Erythroblast (primary cell): ENCODE measurements at regions not wholly inside any gene's neighbourhood (a gene's known extent, or its start where the extent isn't known, plus 50 kb on each side); places are given as distances from the start of the nearest gene placed in this dataset.

Experiments
- GATA1 ChIP-seq: IDR thresholded peaks from 2 replicates; pipeline ENCODE4 v1.6.1; 2011; ENCODE audit warnings: low read depth, mild to moderate bottlenecking, control low read depth, low read length, moderate library complexity
- POLR2A ChIP-seq: IDR thresholded peaks from 2 replicates; pipeline ENCODE4 v1.6.1; 2011; ENCODE audit warnings: mild to moderate bottlenecking, low read length

DNA sequence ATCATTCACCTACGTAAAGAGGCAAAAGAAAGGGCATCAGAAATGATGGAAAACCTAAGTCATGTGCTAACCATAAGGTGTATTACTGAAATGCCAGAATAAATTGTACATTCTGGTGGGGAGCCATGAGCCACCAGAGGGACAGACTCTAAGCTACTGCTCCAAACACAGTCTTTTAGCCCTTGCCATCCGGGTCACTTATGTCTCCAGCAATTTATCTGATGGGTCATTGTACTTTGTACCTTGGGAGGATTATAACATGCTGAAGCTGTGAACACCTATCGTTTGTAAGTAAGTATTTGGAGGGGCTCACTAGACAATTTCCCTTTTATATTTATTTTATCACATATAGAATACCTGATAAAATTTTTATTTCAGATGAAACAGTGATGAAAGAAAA lies 495.1 kb downstream of the KIF4B start:
- TF ChIP-seq POLR2A (no peak), GATA1 (no peak)
